ENCODE measurements at regions not wholly inside any gene's neighbourhood (a gene's known extent, or its start where the extent isn't known, plus 50 kb on each side); places are given as distances from the start of the nearest gene placed in this dataset.

DNA sequence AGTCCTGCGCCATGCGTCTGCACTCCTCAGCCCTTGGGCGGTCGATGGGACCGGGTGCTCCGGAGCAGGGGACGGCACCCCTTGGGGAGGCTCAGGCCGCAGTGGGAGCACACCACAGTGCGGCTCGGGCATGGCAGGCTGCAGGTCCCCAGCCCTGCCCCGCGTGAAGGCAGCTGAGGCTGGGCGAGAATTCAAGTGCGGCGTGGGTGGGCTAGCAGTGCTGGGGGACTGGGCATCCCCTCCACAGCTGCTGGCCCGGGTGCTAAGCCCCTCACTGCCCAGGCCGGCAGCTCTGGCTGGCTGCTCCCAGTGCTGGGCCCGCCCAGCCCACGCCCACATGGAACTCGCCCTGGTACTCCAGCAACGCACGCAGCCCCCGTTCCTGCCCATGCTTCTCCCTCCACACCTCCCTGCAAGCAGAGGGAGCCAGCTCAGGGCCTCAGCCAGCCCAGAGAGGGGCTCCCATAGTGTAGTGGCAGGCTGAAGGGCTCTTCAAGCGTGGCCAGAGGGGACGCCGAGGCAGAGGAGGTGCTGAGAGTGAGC is 198.3 kb upstream of the CNTNAP5 start:
- no peak for TF ChIP-seq YY1 (IDR thresholded peaks at IDR 0.05; ENCODE audit: insufficient read depth, insufficient read length)
- no peak for TF ChIP-seq ZNF274 (IDR thresholded peaks at IDR 0.05; ENCODE audit: low read depth, low read length)
- no peak for TF ChIP-seq SUZ12 (IDR thresholded peaks at IDR 0.05; ENCODE audit: extremely low read depth, insufficient read depth, insufficient read length)
